ENCODE measurements at regions not wholly inside any gene's neighbourhood (a gene's known extent, or its start where the extent isn't known, plus 50 kb on each side); places are given as distances from the start of the nearest gene placed in this dataset.

GRCh38 chr10:71024490-71024889 is 136.1 kb upstream of the PCBD1 start:
- TF ChIP-seq RAD21 (IDR thresholded peaks at IDR 0.05; ENCODE audit: low read length) (no peak), TAF1 (IDR thresholded peaks at IDR 0.05; ENCODE audit: borderline replicate concordance, low read depth, low read length) (no peak), CTCF (IDR thresholded peaks at IDR 0.05) (no peak), RFX5 (IDR thresholded peaks at IDR 0.05; ENCODE audit: low read length) (no peak)
